Keratinocyte (primary cell): ENCODE measurements at regions not wholly inside any gene's neighbourhood (a gene's known extent, or its start where the extent isn't known, plus 50 kb on each side); places are given as distances from the start of the nearest gene placed in this dataset.

Experiments used
- DNase-seq: peaks from one replicate; pipeline ENCODE4 v3.0.0-alpha.2; 2011; ENCODE audit warnings: low read depth, missing footprints, low spot score
- FAIRE-seq: peaks from 2 replicates; lab custom pipeline; 2011; peaks lifted over from hg19 to GRCh38; lab: Jason Lieb, UNC
- H2AFZ ChIP-seq: 2 replicates; pipeline ENCODE4 v1.6.0; 2012; ENCODE audit warnings: low read length, control low read depth, inconsistent platforms; ENCODE audit not compliant: control insufficient read depth
- H3K27ac ChIP-seq: 2 replicates; pipeline ENCODE4 v1.5.1; 2011; ENCODE audit warnings: low read length; ENCODE audit not compliant: control insufficient read depth, insufficient read depth
- H3K27me3 ChIP-seq: 3 replicates; pipeline ENCODE4 v1.6.0; 2011; ENCODE audit warnings: low read length; ENCODE audit not compliant: control insufficient read depth, insufficient read depth; ENCODE audit errors: extremely low read depth
- H3K36me3 ChIP-seq, 2 experiments: 2 replicates in 1 of 2; 3 replicates in 1 of 2; pipeline ENCODE4 v1.5.1; 2011; ENCODE audit warnings: low read length in 2 of 2, mild to moderate bottlenecking in 1 of 2; ENCODE audit not compliant: control insufficient read depth in 2 of 2, insufficient read depth in 2 of 2; ENCODE audit errors: extremely low read depth in 1 of 2
- H3K4me1 ChIP-seq: 3 replicates; pipeline ENCODE4 v1.5.1; 2011; ENCODE audit warnings: low read length; ENCODE audit not compliant: control insufficient read depth, insufficient read depth; ENCODE audit errors: extremely low read depth
- H3K4me2 ChIP-seq: 3 replicates; pipeline ENCODE4 v1.6.0; 2011; ENCODE audit warnings: low read depth, low read length; ENCODE audit not compliant: control insufficient read depth, insufficient read depth; ENCODE audit errors: extremely low read depth
- H3K4me3 ChIP-seq, 3 experiments: fragments of 200-600 bp in 1 of 3; sonication (generic) in 1 of 3; 2 replicates in 2 of 3; 3 replicates in 1 of 3; pipeline ENCODE4 v1.5.1; 2011 to 2016; ENCODE audit warnings: low read length in 3 of 3, mild to moderate bottlenecking in 3 of 3, control low read depth in 2 of 3, inconsistent platforms in 1 of 3, low read depth in 1 of 3, mixed read lengths in 1 of 3, mixed run types in 1 of 3, moderate library complexity in 1 of 3; ENCODE audit not compliant: control insufficient read depth in 2 of 3, insufficient read depth in 2 of 3; ENCODE audit errors: extremely low read depth in 1 of 3
- H3K79me2 ChIP-seq: 2 replicates; pipeline ENCODE4 v1.6.0; 2012; ENCODE audit warnings: low read length; ENCODE audit not compliant: control insufficient read depth, insufficient read depth
- H3K9ac ChIP-seq: 3 replicates; pipeline ENCODE4 v1.6.0; 2011; ENCODE audit warnings: low read length; ENCODE audit not compliant: control insufficient read depth, insufficient read depth; ENCODE audit errors: extremely low read depth
- H3K9me1 ChIP-seq: 3 replicates; pipeline ENCODE4 v1.6.0; 2011; ENCODE audit warnings: low read length; ENCODE audit not compliant: control insufficient read depth, insufficient read depth; ENCODE audit errors: extremely low read depth
- H3K9me3 ChIP-seq: 2 replicates; pipeline ENCODE4 v1.5.1; 2012; ENCODE audit warnings: low read depth, low read length; ENCODE audit not compliant: control insufficient read depth
- H4K20me1 ChIP-seq: 3 replicates; pipeline ENCODE4 v1.6.0; 2011; ENCODE audit warnings: low read length; ENCODE audit not compliant: control insufficient read depth, insufficient read depth; ENCODE audit errors: extremely low read depth
- EZH2 ChIP-seq: IDR thresholded peaks from one replicate; pipeline ENCODE4 v1.6.1; 2012; ENCODE audit warnings: inconsistent platforms, mild to moderate bottlenecking, low read length, moderate library complexity
- dilution Hi-C: fragments of 300-500 bp; cut with MboI; formaldehyde crosslinking; loops from one replicate; pipeline ENCODE4 v1.7.0; 2020; ENCODE audit warnings: low sequenced_read_pairs; ENCODE audit not compliant: extremely low pct_ligation_motif_present
- TF ChIP-seq, protein P1 (sequence below), 3 experiments: IDR thresholded peaks in 1 of 3; conservative IDR thresholded peaks in 1 of 3; optimal IDR thresholded peaks in 1 of 3; 2 replicates in 2 of 3; 3 replicates in 1 of 3; pipeline versions ENCODE3 to v1.5.1; 2011; ENCODE audit warnings: low read length in 3 of 3, mild to moderate bottlenecking in 3 of 3, moderate library complexity in 2 of 3, control low read depth in 1 of 3, inconsistent platforms in 1 of 3; ENCODE audit not compliant: insufficient read depth in 2 of 3; ENCODE audit errors: extremely low read depth in 1 of 3

DNA sequence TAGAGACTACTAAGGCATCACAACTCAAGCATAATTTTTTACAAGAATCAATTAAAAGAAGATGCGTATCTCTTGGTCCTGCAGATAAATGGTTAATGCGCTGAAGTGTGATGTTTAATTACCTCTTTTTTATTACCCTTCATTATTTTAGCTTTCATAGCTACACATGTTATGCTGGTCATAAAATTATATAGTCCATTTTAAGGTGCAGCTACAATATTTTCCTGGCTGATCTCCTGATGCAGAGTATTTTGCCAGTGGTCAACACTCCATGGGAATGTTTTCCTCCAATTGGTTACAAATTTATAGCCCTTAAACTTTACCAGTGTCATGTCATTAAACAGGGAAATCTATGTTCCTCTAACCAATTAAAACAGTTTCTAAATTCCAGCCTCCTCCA, 1617.2 kb downstream of the PCDH7 start:
- no peaks in the 10 kb centered on the region for H3K9me1 ChIP-seq
- H3K4me2 ChIP-seq: no peak overlapping the region
- H3K27ac ChIP-seq: no peak overlapping the region
- H3K4me3 ChIP-seq: no peak overlapping the region
- H3K9ac ChIP-seq: no peak overlapping the region
- dilution Hi-C loops: no loop called here
- no peaks in the 10 kb centered on the region for H3K27me3 ChIP-seq
- DNase-seq (no peak), FAIRE-seq (no peak)
- no peaks in the 10 kb centered on the region for H3K9me3 ChIP-seq
- no peaks in the 10 kb centered on the region for H3K4me1 ChIP-seq
- no peak overlapping the region for H2AFZ ChIP-seq
- H3K36me3 ChIP-seq: no peaks in the 10 kb centered on the region
- H3K79me2 ChIP-seq: no peaks in the 10 kb centered on the region
- H4K20me1 ChIP-seq: no peaks in the 10 kb centered on the region
- TF ChIP-seq, protein P1, sequence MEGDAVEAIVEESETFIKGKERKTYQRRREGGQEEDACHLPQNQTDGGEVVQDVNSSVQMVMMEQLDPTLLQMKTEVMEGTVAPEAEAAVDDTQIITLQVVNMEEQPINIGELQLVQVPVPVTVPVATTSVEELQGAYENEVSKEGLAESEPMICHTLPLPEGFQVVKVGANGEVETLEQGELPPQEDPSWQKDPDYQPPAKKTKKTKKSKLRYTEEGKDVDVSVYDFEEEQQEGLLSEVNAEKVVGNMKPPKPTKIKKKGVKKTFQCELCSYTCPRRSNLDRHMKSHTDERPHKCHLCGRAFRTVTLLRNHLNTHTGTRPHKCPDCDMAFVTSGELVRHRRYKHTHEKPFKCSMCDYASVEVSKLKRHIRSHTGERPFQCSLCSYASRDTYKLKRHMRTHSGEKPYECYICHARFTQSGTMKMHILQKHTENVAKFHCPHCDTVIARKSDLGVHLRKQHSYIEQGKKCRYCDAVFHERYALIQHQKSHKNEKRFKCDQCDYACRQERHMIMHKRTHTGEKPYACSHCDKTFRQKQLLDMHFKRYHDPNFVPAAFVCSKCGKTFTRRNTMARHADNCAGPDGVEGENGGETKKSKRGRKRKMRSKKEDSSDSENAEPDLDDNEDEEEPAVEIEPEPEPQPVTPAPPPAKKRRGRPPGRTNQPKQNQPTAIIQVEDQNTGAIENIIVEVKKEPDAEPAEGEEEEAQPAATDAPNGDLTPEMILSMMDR (optimal IDR thresholded peaks at IDR 0.05 in 1 of 3, IDR thresholded peaks at IDR 0.05 in 1 of 3, conservative IDR thresholded peaks at IDR 0.05 in 1 of 3; ENCODE audit: extremely low read depth in 1 of 3, insufficient read depth in 2 of 3, low read length in 3 of 3): no peak

DNA sequence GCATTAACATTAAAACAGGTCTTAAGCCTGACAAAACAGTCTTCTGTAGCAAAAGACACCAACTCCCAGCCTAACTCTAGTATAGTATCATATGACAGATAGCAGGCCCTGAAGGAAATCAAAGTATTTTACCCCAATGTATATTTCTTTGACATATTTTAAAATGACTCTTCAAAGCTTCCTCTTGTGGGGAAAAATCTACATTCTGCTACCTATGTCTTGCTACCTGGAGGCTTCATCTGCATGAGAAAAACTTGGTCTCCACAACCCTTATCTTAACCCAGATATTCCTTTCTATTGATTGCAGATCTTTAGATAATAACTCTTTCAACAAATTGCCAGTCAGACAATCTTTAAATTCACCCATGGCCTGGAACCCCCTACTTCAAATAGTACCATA, 1620.4 kb downstream of the PCDH7 start:
- Histone ChIP-seq H3K79me2 (no peaks in the 10 kb centered on the region), H3K27ac (no peak overlapping the region), H4K20me1 (no peaks in the 10 kb centered on the region), H3K27me3 (no peaks in the 10 kb centered on the region), H3K9ac (no peak overlapping the region), H3K9me3 (no peaks in the 10 kb centered on the region), H3K36me3 (no peaks in the 10 kb centered on the region), H3K9me1 (no peaks in the 10 kb centered on the region), H3K4me2 (no peak overlapping the region), H2AFZ (no peak overlapping the region), H3K4me3 (no peak overlapping the region), H3K4me1 (no peaks in the 10 kb centered on the region)
- no peak for TF ChIP-seq EZH2
- TF ChIP-seq, protein P1 (optimal IDR thresholded peaks at IDR 0.05 in 1 of 3, IDR thresholded peaks at IDR 0.05 in 1 of 3, conservative IDR thresholded peaks at IDR 0.05 in 1 of 3; ENCODE audit: extremely low read depth in 1 of 3, insufficient read depth in 2 of 3, low read length in 3 of 3): peak in 1 of 3 experiments; percentile 29
- dilution Hi-C loops: no loop called here
- no peak for FAIRE-seq
- DNase-seq: no peak
